ENCODE measurements at regions not wholly inside any gene's neighbourhood (a gene's known extent, or its start where the extent isn't known, plus 50 kb on each side); places are given as distances from the start of the nearest gene placed in this dataset.

DNA sequence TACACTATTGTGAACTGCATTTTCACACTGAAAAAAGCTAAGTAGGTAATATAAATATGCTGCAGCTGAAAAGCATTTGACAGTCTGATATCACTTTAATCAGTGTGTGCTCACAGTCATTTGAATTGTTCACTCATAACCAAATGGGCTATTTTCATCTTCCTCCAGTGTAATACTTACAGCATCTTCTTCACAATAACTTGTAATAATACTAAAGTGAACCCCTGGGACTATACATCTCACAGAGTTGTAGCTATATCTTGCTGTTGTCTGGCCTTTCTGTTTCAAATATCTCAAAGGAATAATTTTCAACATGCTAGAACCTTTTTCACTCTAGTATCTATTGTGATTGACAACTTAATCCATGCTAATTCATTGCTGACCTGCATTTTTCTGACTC lies 66.8 kb upstream of the GALNTL6 start:
- FAIRE-seq (no peak), DNase-seq (ENCODE audit: low read depth, low spot score) (no peak)
- Histone ChIP-seq H3K27me3 (ENCODE audit: control insufficient read depth in 2 of 2, insufficient read depth in 2 of 2, low read length in 2 of 2) (no peaks in the 10 kb centered on the region), H3K4me2 (ENCODE audit: insufficient read depth, low read length) (no peak overlapping the region), H3K79me2 (ENCODE audit: control insufficient read depth, insufficient read depth, low read length) (no peaks in the 10 kb centered on the region), H3K4me3 (replicated peaks in 1 of 3; ENCODE audit: insufficient read depth in 1 of 3, low read depth in 1 of 3, low read length in 3 of 3) (no peak overlapping the region), H2AFZ (ENCODE audit: low read depth, low read length) (no peak overlapping the region), H3K9ac (replicated peaks; ENCODE audit: extremely low read depth, insufficient read depth, low read length) (no peak overlapping the region), H3K9me1 (replicated peaks; ENCODE audit: control insufficient read depth, extremely low read depth, insufficient read depth, low read length) (no peaks in the 10 kb centered on the region), H3K4me1 (ENCODE audit: control insufficient read depth, extremely low read depth, insufficient read depth, low read length) (no peaks in the 10 kb centered on the region), H3K27ac (ENCODE audit: insufficient read depth, low read depth, low read length) (no peak overlapping the region), H3K36me3 (ENCODE audit: control insufficient read depth in 2 of 2, extremely low read depth in 1 of 2, insufficient read depth in 2 of 2, low read length in 2 of 2) (no peaks in the 10 kb centered on the region), H4K20me1 (replicated peaks; ENCODE audit: control insufficient read depth, extremely low read depth, insufficient read depth, low read length) (no peaks in the 10 kb centered on the region), H3K9me3 (replicated peaks; ENCODE audit: control insufficient read depth, insufficient read depth, low read length) (peaks cover 2% of the 10 kb centered on the region)
- intact Hi-C loops (cut with micrococcal nuclease): no loop called here
- BruUV-seq (replicated peaks): no TSS peak
- dilution Hi-C loops (cut with MboI; ENCODE audit: extremely low pct_ligation_motif_present, low sequenced_read_pairs): no loop called here
- no peak for TF ChIP-seq GATA2 (IDR thresholded peaks at IDR 0.05; ENCODE audit: insufficient read depth, insufficient read length, low read depth, low read length)
- no peak for TF ChIP-seq JUN (IDR thresholded peaks at IDR 0.05; ENCODE audit: borderline replicate concordance, insufficient read depth, insufficient read length, low read depth)
- TF ChIP-seq FOS (IDR thresholded peaks at IDR 0.05; ENCODE audit: borderline replicate concordance, insufficient read depth, low read length): no peak
- TF ChIP-seq, protein P1, sequence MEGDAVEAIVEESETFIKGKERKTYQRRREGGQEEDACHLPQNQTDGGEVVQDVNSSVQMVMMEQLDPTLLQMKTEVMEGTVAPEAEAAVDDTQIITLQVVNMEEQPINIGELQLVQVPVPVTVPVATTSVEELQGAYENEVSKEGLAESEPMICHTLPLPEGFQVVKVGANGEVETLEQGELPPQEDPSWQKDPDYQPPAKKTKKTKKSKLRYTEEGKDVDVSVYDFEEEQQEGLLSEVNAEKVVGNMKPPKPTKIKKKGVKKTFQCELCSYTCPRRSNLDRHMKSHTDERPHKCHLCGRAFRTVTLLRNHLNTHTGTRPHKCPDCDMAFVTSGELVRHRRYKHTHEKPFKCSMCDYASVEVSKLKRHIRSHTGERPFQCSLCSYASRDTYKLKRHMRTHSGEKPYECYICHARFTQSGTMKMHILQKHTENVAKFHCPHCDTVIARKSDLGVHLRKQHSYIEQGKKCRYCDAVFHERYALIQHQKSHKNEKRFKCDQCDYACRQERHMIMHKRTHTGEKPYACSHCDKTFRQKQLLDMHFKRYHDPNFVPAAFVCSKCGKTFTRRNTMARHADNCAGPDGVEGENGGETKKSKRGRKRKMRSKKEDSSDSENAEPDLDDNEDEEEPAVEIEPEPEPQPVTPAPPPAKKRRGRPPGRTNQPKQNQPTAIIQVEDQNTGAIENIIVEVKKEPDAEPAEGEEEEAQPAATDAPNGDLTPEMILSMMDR (IDR thresholded peaks at IDR 0.05; ENCODE audit: extremely low read depth in 1 of 2, insufficient read depth in 1 of 2, low read depth in 1 of 2, low read length in 2 of 2): no peak
- no peak for TF ChIP-seq POLR2A (IDR thresholded peaks at IDR 0.05; ENCODE audit: low read depth, low read length)
- no peak for TF ChIP-seq POLR2AphosphoS5 (IDR thresholded peaks at IDR 0.05; ENCODE audit: insufficient read depth, low read depth, low read length)
- TF ChIP-seq, protein P2, sequence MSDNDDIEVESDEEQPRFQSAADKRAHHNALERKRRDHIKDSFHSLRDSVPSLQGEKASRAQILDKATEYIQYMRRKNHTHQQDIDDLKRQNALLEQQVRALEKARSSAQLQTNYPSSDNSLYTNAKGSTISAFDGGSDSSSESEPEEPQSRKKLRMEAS (IDR thresholded peaks at IDR 0.05; ENCODE audit: insufficient read depth, insufficient read length): no peak
- TF ChIP-seq EZH2 (IDR thresholded peaks at IDR 0.05; ENCODE audit: borderline replicate concordance, low read depth, low read length, severe bottlenecking): no peak
- no peak for TF ChIP-seq MYC (IDR thresholded peaks at IDR 0.05; ENCODE audit: low read depth, low read length)
- ChIA-PET CTCF (no interaction called here), POLR2A (no interaction called here)
